Liver (tissue), 3 donors: ENCODE measurements at regions not wholly inside any gene's neighbourhood (a gene's known extent, or its start where the extent isn't known, plus 50 kb on each side); places are given as distances from the start of the nearest gene placed in this dataset.

Source experiments
- ATF3 ChIP-seq: IDR thresholded peaks from 2 replicates; pipeline ENCODE4 v1.6.1; 2016; ENCODE audit warnings: antibody characterized with exemption
- CTCF ChIP-seq: fragments of 150-350 bp; IDR thresholded peaks from 2 replicates; pipeline ENCODE4 v1.5.1; 2017; ENCODE audit warnings: improper control_type of control experiment, low read depth, low read length; ENCODE audit not compliant: missing input control
- GABPA ChIP-seq, 2 donors: IDR thresholded peaks in 1 of 2; conservative IDR thresholded peaks in 1 of 2; 2 replicates each; pipeline ENCODE4 v1.6.1; 2016; ENCODE audit warnings: antibody characterized with exemption in 2 of 2, mild to moderate bottlenecking in 1 of 2, moderate library complexity in 1 of 2
- HNF4A ChIP-seq, 2 donors: conservative IDR thresholded peaks; 2 replicates each; pipeline ENCODE4 v1.6.1; 2016; ENCODE audit warnings: antibody characterized with exemption in 2 of 2, mild to moderate bottlenecking in 2 of 2
- HNF4G ChIP-seq: IDR thresholded peaks from 2 replicates; pipeline ENCODE4 v1.6.1; 2016; ENCODE audit warnings: antibody characterized with exemption
- JUND ChIP-seq, 2 donors: IDR thresholded peaks; 2 replicates each; pipeline ENCODE4 v1.6.1; 2016; ENCODE audit warnings: antibody characterized with exemption in 2 of 2
- MAX ChIP-seq: IDR thresholded peaks from 2 replicates; pipeline ENCODE4 v1.6.1; 2016; ENCODE audit warnings: antibody characterized with exemption
- NR2F2 ChIP-seq: IDR thresholded peaks from 2 replicates; pipeline ENCODE4 v1.6.1; 2016; ENCODE audit warnings: antibody characterized with exemption
- RAD21 ChIP-seq, 2 donors: IDR thresholded peaks; 2 replicates each; pipeline ENCODE4 v1.6.1; 2016; ENCODE audit warnings: antibody characterized with exemption in 2 of 2, mild to moderate bottlenecking in 2 of 2
- REST ChIP-seq: IDR thresholded peaks from 2 replicates; pipeline ENCODE4 v1.6.1; 2016; ENCODE audit warnings: antibody characterized with exemption, mild to moderate bottlenecking
- SP1 ChIP-seq: IDR thresholded peaks from 2 replicates; pipeline ENCODE4 v1.6.1; 2018; ENCODE audit warnings: antibody characterized with exemption, mild to moderate bottlenecking
- TAF1 ChIP-seq: conservative IDR thresholded peaks from 2 replicates; pipeline ENCODE4 v1.6.1; 2016; ENCODE audit warnings: antibody characterized with exemption, mild to moderate bottlenecking
- ZBTB33 ChIP-seq: IDR thresholded peaks from 2 replicates; pipeline ENCODE4 v1.6.1; 2016; ENCODE audit warnings: antibody characterized with exemption
- donor health status: healthy.
- donor health status: healthy.

GRCh38 chr9:118583414-118583813 is 785.8 kb downstream of the BRINP1 start:
- TF ChIP-seq REST: no peak
- TF ChIP-seq CTCF: no peak
- TF ChIP-seq JUND (IDR thresholded peaks at IDR 0.05): no peak
- TF ChIP-seq GABPA (IDR thresholded peaks at IDR 0.05 in 1 of 2, conservative IDR thresholded peaks at IDR 0.05 in 1 of 2): no peak
- TF ChIP-seq ZBTB33: no peak
- no peak for TF ChIP-seq MAX
- TF ChIP-seq RAD21 (IDR thresholded peaks at IDR 0.05): no peak
- no peak for TF ChIP-seq SP1
- no peak for TF ChIP-seq ATF3
- no peak for TF ChIP-seq HNF4A (conservative IDR thresholded peaks at IDR 0.05)
- no peak for TF ChIP-seq HNF4G
- TF ChIP-seq TAF1: no peak
- TF ChIP-seq NR2F2: no peak
